Endothelial cell (in vitro differentiated cells): ENCODE measurements at regions not wholly inside any gene's neighbourhood (a gene's known extent, or its start where the extent isn't known, plus 50 kb on each side); places are given as distances from the start of the nearest gene placed in this dataset.
"Not testable (repeated sequence)": the region's sequence is repeated elsewhere in the genome, so short reads cannot be mapped to it uniquely, and the experiment has no call there.

Experiments
- DNase-seq: peaks from one replicate; pipeline ENCODE4 v3.0.0; 2021; ENCODE audit warnings: low spot score
- H3K27ac Mint-ChIP-seq: one replicate; pipeline ENCODE4 v1.8.0; 2021; ENCODE audit warnings: mixed read lengths, inconsistent platforms; ENCODE audit not compliant: unreplicated experiment
- H3K27me3 Mint-ChIP-seq: one replicate; pipeline ENCODE4 v1.8.0; 2021; ENCODE audit warnings: mild to moderate bottlenecking, moderate library complexity, mixed read lengths, inconsistent platforms; ENCODE audit not compliant: unreplicated experiment
- H3K36me3 Mint-ChIP-seq: one replicate; pipeline ENCODE4 v1.8.0; 2021; ENCODE audit warnings: mild to moderate bottlenecking, low read depth, mixed read lengths, inconsistent platforms; ENCODE audit not compliant: unreplicated experiment
- H3K4me1 Mint-ChIP-seq: one replicate; pipeline ENCODE4 v1.8.0; 2021; ENCODE audit warnings: mild to moderate bottlenecking, mixed read lengths, inconsistent platforms; ENCODE audit not compliant: unreplicated experiment
- H3K4me3 Mint-ChIP-seq: one replicate; pipeline ENCODE4 v1.8.0; 2021; ENCODE audit warnings: mild to moderate bottlenecking, mixed read lengths, inconsistent platforms; ENCODE audit not compliant: unreplicated experiment
- H3K9me3 Mint-ChIP-seq: one replicate; pipeline ENCODE4 v1.8.0; 2021; ENCODE audit warnings: mixed read lengths, inconsistent platforms; ENCODE audit not compliant: unreplicated experiment
- TF ChIP-seq, protein P1 (sequence below): fragments of 200-600 bp; sonication (generic); IDR thresholded peaks from one replicate; pipeline ENCODE4 v1.5.0; 2021; ENCODE audit warnings: antibody characterized with exemption; ENCODE audit not compliant: unreplicated experiment

DNA sequence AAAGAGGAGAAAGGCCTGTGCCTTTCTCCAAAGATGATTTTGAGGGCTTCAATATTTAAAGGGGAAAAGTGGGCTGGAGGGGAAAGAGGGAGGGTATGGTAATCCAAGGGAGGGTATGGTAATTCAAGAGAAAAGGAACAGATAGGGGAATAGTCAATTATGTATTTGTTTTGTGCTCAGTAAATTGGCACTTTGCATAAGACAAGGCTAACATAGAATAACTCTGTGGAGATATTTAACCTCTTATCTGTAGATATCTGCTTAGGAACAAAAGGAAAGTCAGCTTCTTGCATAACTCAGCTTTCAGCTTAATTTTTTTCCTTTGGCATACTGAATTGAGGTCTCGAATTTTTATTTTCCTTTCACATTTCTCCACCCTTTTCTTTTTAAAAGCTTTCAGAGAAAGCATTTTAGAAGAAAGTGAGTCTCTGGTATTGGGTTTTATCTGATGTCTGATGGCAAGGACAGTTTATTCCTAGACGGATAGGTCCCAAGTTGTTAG, 119.9 kb upstream of the F3 start:
- Mint-ChIP-seq H3K9me3 (no peaks in the 10 kb centered on the region), H3K4me3 (no peak overlapping the region), H3K4me1 (peaks cover 24% of the 10 kb centered on the region), H3K27me3 (peaks cover 1% of the 10 kb centered on the region), H3K36me3 (no peaks in the 10 kb centered on the region), H3K27ac (peak overlapping the region; percentile 6)
- DNase-seq, result no peak
- TF ChIP-seq, protein P1, sequence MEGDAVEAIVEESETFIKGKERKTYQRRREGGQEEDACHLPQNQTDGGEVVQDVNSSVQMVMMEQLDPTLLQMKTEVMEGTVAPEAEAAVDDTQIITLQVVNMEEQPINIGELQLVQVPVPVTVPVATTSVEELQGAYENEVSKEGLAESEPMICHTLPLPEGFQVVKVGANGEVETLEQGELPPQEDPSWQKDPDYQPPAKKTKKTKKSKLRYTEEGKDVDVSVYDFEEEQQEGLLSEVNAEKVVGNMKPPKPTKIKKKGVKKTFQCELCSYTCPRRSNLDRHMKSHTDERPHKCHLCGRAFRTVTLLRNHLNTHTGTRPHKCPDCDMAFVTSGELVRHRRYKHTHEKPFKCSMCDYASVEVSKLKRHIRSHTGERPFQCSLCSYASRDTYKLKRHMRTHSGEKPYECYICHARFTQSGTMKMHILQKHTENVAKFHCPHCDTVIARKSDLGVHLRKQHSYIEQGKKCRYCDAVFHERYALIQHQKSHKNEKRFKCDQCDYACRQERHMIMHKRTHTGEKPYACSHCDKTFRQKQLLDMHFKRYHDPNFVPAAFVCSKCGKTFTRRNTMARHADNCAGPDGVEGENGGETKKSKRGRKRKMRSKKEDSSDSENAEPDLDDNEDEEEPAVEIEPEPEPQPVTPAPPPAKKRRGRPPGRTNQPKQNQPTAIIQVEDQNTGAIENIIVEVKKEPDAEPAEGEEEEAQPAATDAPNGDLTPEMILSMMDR, result no peak

DNA sequence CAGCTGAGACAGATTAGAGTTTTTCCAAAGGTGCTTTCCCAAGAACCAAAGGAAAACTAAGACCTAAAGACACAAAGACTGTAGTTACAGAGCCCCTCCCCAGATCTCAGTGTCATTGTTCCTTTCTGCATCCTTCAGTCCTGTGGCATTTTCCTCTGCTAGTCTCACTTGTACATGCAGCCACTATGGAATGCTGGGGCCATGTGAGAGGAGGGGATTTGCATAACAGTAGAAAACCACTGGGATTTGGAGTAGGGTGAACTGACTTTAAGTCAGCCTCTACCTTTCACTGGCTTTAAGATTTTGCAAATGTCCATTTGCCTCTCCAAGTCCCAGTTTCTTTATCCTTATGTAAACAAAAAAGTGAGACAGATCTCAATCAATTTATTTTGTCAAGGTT, 119.4 kb upstream of the F3 start:
- Mint-ChIP-seq H3K36me3 (no peaks in the 10 kb centered on the region), H3K27ac (peak overlapping the region; percentile 82), H3K9me3 (no peaks in the 10 kb centered on the region), H3K27me3 (peaks cover 3% of the 10 kb centered on the region), H3K4me3 (no peak overlapping the region), H3K4me1 (peaks cover 24% of the 10 kb centered on the region)
- DNase-seq, result no peak
- TF ChIP-seq, protein P1, result no peak

DNA sequence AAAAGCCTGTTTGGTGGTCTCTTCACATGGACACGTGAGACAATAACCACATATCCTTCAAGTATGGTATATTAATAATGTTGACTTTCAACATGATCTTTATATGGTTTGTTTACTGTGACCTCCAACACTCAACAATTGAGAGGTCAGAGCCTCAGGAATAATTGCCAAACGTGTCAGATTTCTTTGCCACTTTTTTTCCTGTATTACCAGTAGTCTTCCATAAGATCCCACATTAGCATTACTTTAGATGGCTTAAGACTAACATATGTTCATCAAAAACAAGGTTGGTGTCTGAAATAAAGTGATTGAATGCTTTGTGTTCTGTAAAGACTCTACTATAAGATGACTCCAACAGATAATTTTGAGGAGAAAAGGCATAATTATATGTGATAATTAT, 118.7 kb upstream of the F3 start:
- Mint-ChIP-seq H3K36me3 (no peaks in the 10 kb centered on the region), H3K9me3 (no peaks in the 10 kb centered on the region), H3K4me1 (peaks cover 24% of the 10 kb centered on the region), H3K27ac (no peak overlapping the region), H3K4me3 (no peak overlapping the region), H3K27me3 (peaks cover 4% of the 10 kb centered on the region)
- TF ChIP-seq, protein P1, result no peak
- no peak for DNase-seq

DNA sequence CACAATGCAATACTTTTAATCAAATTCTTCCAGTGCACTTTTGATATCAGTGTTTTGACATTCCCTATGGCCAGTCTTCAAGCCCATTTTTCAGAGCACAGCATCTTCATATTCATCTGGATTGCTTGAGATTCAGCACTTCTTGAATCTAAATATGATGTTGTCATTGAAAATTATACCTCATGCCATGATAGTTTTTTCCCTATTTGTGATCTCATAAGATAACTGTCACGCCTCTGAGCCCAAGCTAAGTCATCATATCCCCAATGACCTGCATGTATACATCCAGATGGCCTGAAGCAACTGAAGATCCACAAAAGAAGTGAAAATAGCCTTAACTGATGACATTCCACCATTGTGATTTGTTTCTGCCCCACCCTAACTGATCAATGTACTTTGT, 117.6 kb upstream of the F3 start:
- H3K9me3 Mint-ChIP-seq, H3K27ac Mint-ChIP-seq, DNase-seq, H3K36me3 Mint-ChIP-seq, H3K4me3 Mint-ChIP-seq, H3K27me3 Mint-ChIP-seq: not testable (repeated sequence)
- peaks cover 24% of the 10 kb centered on the region for H3K4me1 Mint-ChIP-seq

DNA sequence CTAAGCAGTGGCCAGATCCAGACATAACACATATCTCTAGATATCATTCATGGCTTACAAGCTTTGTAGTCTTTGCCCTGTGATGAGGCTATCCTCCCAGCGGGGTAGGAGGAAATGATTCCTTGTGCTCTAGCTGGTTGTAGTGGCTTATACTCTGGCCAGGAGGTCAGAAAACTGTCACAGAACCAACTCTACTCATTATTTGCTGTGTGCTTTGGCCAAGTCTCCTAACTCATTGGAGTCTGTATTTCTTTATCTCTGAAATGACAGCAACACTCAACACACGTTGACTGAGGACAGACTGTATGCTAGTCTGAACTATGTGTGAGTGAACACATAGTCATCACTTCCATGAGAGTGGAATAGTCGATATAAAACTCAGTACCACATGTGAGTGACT, 116.7 kb upstream of the F3 start:
- peaks cover 4% of the 10 kb centered on the region for H3K27me3 Mint-ChIP-seq
- no peaks in the 10 kb centered on the region for H3K36me3 Mint-ChIP-seq
- peaks cover 24% of the 10 kb centered on the region for H3K4me1 Mint-ChIP-seq
- no peak overlapping the region for H3K27ac Mint-ChIP-seq
- no peaks in the 10 kb centered on the region for H3K9me3 Mint-ChIP-seq
- TF ChIP-seq, protein P1, result no peak
- no peak overlapping the region for H3K4me3 Mint-ChIP-seq
- no peak for DNase-seq

DNA sequence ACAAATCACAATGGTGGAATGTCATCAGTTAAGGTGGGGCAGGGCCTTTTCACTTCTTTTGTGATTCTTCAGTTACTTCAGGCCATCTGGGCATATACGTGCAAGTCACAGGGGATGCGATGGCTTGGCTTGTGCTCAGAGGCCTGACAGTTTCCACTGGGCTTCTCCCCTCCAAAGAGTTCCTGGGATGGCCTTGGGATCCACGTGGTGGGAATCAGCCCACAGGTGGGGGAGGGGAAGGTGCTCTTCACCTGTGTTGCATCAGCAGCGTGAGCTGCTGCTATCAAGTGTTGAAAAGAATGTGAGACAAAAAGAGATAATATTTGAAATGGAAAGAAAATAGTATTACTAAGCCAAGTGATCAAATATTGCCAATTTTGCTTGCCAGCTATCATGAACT, 116.2 kb upstream of the F3 start:
- not testable (repeated sequence) for H3K27ac Mint-ChIP-seq, DNase-seq

More for the DNA sequence above, 116.2 kb upstream of the F3 start:
- H3K36me3 Mint-ChIP-seq, H3K9me3 Mint-ChIP-seq, H3K4me3 Mint-ChIP-seq, H3K27me3 Mint-ChIP-seq: not testable (repeated sequence)
- H3K4me1 Mint-ChIP-seq, result peaks cover 24% of the 10 kb centered on the region
